ENCODE measurements at regions not wholly inside any gene's neighbourhood (a gene's known extent, or its start where the extent isn't known, plus 50 kb on each side); places are given as distances from the start of the nearest gene placed in this dataset.
"Not testable (repeated sequence)": the region's sequence is repeated elsewhere in the genome, so short reads cannot be mapped to it uniquely, and the experiment has no call there.

DNA sequence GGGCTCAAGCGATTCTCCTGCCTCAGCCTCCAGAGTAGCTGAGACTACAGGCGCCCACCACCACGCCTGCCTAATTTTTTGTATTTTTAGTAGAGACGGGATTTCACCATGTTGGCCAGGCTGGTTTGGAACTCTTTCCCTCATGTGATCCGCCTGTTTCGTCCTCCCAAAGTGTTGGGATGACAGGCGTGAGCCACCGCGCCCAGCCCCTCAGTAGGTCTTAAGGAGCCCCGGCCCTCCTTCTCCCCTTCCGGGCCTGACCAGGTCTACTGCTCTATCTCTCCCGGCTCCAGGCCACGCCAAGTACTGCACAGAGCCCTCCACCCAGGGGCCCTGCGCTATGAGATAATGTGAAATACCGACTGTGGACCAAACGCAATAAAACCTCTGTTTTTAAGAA, 785.5 kb downstream of the FOXD4L5 start:
- TF ChIP-seq, protein P1, sequence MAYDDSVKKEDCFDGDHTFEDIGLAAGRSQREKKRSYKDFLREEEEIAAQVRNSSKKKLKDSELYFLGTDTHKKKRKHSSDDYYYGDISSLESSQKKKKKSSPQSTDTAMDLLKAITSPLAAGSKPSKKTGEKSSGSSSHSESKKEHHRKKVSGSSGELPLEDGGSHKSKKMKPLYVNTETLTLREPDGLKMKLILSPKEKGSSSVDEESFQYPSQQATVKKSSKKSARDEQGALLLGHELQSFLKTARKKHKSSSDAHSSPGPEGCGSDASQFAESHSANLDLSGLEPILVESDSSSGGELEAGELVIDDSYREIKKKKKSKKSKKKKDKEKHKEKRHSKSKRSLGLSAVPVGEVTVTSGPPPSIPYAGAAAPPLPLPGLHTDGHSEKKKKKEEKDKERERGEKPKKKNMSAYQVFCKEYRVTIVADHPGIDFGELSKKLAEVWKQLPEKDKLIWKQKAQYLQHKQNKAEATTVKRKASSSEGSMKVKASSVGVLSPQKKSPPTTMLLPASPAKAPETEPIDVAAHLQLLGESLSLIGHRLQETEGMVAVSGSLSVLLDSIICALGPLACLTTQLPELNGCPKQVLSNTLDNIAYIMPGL (CRISPR knock-in tag; IDR thresholded peaks at IDR 0.05) = not testable (repeated sequence)
- not testable (repeated sequence) for TF ChIP-seq TEAD4 (CRISPR knock-in tag; IDR thresholded peaks at IDR 0.05); FOXK1 (CRISPR knock-in tag; IDR thresholded peaks at IDR 0.05); SP1 (CRISPR knock-in tag; conservative IDR thresholded peaks at IDR 0.05); NFE2L1 (CRISPR knock-in tag; IDR thresholded peaks at IDR 0.05); ZNF138 (CRISPR knock-in tag; conservative IDR thresholded peaks at IDR 0.05); ATF1 (CRISPR knock-in tag; IDR thresholded peaks at IDR 0.05); ELF4 (CRISPR knock-in tag; IDR thresholded peaks at IDR 0.05; ENCODE audit: low read depth); NR3C1 (CRISPR knock-in tag; conservative IDR thresholded peaks at IDR 0.05; ENCODE audit: low read depth)
- TF ChIP-seq, protein P2, sequence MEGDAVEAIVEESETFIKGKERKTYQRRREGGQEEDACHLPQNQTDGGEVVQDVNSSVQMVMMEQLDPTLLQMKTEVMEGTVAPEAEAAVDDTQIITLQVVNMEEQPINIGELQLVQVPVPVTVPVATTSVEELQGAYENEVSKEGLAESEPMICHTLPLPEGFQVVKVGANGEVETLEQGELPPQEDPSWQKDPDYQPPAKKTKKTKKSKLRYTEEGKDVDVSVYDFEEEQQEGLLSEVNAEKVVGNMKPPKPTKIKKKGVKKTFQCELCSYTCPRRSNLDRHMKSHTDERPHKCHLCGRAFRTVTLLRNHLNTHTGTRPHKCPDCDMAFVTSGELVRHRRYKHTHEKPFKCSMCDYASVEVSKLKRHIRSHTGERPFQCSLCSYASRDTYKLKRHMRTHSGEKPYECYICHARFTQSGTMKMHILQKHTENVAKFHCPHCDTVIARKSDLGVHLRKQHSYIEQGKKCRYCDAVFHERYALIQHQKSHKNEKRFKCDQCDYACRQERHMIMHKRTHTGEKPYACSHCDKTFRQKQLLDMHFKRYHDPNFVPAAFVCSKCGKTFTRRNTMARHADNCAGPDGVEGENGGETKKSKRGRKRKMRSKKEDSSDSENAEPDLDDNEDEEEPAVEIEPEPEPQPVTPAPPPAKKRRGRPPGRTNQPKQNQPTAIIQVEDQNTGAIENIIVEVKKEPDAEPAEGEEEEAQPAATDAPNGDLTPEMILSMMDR (IDR thresholded peaks at IDR 0.05) = not testable (repeated sequence)
- TF ChIP-seq, protein P3, sequence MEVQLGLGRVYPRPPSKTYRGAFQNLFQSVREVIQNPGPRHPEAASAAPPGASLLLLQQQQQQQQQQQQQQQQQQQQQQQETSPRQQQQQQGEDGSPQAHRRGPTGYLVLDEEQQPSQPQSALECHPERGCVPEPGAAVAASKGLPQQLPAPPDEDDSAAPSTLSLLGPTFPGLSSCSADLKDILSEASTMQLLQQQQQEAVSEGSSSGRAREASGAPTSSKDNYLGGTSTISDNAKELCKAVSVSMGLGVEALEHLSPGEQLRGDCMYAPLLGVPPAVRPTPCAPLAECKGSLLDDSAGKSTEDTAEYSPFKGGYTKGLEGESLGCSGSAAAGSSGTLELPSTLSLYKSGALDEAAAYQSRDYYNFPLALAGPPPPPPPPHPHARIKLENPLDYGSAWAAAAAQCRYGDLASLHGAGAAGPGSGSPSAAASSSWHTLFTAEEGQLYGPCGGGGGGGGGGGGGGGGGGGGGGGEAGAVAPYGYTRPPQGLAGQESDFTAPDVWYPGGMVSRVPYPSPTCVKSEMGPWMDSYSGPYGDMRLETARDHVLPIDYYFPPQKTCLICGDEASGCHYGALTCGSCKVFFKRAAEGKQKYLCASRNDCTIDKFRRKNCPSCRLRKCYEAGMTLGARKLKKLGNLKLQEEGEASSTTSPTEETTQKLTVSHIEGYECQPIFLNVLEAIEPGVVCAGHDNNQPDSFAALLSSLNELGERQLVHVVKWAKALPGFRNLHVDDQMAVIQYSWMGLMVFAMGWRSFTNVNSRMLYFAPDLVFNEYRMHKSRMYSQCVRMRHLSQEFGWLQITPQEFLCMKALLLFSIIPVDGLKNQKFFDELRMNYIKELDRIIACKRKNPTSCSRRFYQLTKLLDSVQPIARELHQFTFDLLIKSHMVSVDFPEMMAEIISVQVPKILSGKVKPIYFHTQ (CRISPR knock-in tag; IDR thresholded peaks at IDR 0.05) = not testable (repeated sequence)
- TF ChIP-seq, protein P4, sequence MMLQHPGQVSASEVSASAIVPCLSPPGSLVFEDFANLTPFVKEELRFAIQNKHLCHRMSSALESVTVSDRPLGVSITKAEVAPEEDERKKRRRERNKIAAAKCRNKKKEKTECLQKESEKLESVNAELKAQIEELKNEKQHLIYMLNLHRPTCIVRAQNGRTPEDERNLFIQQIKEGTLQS (CRISPR knock-in tag; conservative IDR thresholded peaks at IDR 0.05) = not testable (repeated sequence)
- TF ChIP-seq, protein P5, sequence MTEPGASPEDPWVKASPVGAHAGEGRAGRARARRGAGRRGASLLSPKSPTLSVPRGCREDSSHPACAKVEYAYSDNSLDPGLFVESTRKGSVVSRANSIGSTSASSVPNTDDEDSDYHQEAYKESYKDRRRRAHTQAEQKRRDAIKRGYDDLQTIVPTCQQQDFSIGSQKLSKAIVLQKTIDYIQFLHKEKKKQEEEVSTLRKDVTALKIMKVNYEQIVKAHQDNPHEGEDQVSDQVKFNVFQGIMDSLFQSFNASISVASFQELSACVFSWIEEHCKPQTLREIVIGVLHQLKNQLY (CRISPR knock-in tag; IDR thresholded peaks at IDR 0.05) = not testable (repeated sequence)
